Ectodermal cell (in vitro differentiated cells): ENCODE measurements at regions not wholly inside any gene's neighbourhood (a gene's known extent, or its start where the extent isn't known, plus 50 kb on each side); places are given as distances from the start of the nearest gene placed in this dataset.

ENCODE experiments used
- H3K27ac ChIP-seq: 2 replicates; pipeline ENCODE4 v1.7.0; 2013; ENCODE audit warnings: mild to moderate bottlenecking, low read depth, low read length; ENCODE audit not compliant: insufficient read depth, poor library complexity, severe bottlenecking
- H3K27me3 ChIP-seq: 2 replicates; pipeline ENCODE4 v1.7.0; 2013; ENCODE audit warnings: mild to moderate bottlenecking, low read length; ENCODE audit not compliant: insufficient read depth, control insufficient read depth, poor library complexity, severe bottlenecking
- H3K36me3 ChIP-seq: one replicate; pipeline ENCODE4 v1.7.0; 2013; ENCODE audit warnings: low read length; ENCODE audit not compliant: control insufficient read depth, insufficient read depth
- H3K4me1 ChIP-seq: one replicate; pipeline ENCODE4 v1.7.0; 2013; ENCODE audit warnings: low read length; ENCODE audit not compliant: control insufficient read depth, insufficient read depth
- H3K4me3 ChIP-seq: 2 replicates; pipeline ENCODE4 v1.7.0; 2013; ENCODE audit warnings: low read depth, low read length, control low read depth; ENCODE audit not compliant: insufficient read depth
- H3K9me3 ChIP-seq: 2 replicates; pipeline ENCODE4 v1.7.0; 2013; ENCODE audit warnings: mild to moderate bottlenecking, low read length, moderate library complexity; ENCODE audit not compliant: control insufficient read depth
- WGBS, 2 experiments: methylation state at CpG; one replicate each; pipeline ENCODE4 v1.1.7; 2013; ENCODE audit warnings: missing lambda C conversion rate in 2 of 2; 5-methylcytosine and 5-hydroxymethylcytosine counted together

- Histone ChIP-seq H3K4me3 (no peak overlapping the region), H3K27ac (no peak overlapping the region), H3K4me1 (no peaks in the 10 kb centered on the region), H3K36me3 (no peaks in the 10 kb centered on the region), H3K9me3 (no peaks in the 10 kb centered on the region), H3K27me3 (no peaks in the 10 kb centered on the region)
- 68 to 69% methylated on average over 9 of the region's 9 CpGs for WGBS, 2 experiments
These were observed 124.9 kb downstream of the CYP26A1 start for GRCh38 chr10:93198401-93199131.

GRCh38 chr10:93199191-93199751 lies 125.6 kb downstream of the CYP26A1 start:
- H3K27ac ChIP-seq: no peak overlapping the region
- H3K27me3 ChIP-seq: no peaks in the 10 kb centered on the region
- H3K36me3 ChIP-seq: no peaks in the 10 kb centered on the region
- no peak overlapping the region for H3K4me3 ChIP-seq
- no peaks in the 10 kb centered on the region for H3K9me3 ChIP-seq
- 56 to 57% methylated on average over 11 of the region's 11 CpGs for WGBS, 2 experiments
- H3K4me1 ChIP-seq: no peaks in the 10 kb centered on the region

DNA sequence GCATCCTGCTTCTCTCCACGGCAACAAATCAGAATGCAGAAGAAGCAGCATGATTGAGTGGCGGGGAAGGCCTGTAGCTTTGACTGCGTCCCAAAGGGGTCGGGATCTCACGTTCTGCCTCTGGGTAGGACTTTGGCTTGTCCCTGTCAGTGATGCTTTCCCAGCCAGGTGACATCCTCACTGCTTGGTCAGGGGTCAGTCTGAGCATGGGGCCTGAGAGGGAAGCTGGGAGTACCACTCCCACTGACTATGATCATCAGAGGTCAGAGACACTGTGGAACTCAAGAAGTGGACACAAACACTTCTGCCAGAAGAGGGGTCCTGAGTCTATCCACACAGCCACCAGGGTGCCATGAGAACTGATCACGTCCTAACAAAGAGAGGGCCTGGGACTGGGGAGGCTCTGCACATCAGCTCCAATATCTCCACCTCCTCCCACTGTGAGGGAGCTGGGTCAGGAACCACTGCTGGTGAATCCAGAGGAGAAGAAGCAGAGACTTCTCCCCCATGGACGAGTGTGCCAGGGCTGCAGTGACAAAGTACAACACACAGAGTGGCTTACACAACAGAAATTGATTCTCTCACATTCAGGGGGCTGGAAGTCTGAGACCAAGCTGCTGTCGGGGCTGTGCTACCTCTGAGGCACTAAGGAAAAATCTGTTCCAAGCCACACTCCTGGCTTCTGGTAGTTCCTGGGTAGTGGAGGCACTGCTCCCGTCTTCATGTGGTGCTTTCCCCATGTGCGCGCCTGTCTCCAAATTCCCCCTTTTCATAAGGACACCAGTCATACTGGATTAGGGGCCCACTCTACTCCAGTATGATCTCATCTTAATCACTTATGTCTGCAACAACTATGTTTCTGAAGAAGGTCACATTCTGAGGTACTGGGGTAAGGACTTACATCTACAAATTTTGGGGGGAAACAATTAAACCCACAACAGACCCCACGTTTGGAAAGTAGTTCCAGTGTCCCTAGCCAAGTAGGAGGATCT lies 131.1 kb downstream of the CYP26A1 start:
- no peaks in the 10 kb centered on the region for H3K4me1 ChIP-seq
- H3K27ac ChIP-seq: no peak overlapping the region
- 79 to 83% methylated on average over 12 of the region's 12 CpGs for WGBS, 2 experiments
- H3K9me3 ChIP-seq: no peaks in the 10 kb centered on the region
- H3K36me3 ChIP-seq: no peaks in the 10 kb centered on the region
- no peak overlapping the region for H3K4me3 ChIP-seq
- no peaks in the 10 kb centered on the region for H3K27me3 ChIP-seq

- no peaks in the 10 kb centered on the region for H3K36me3 ChIP-seq
- 64 to 73% methylated on average over 7 of the region's 7 CpGs for WGBS, 2 experiments
- no peaks in the 10 kb centered on the region for H3K4me1 ChIP-seq
- H3K27ac ChIP-seq: no peak overlapping the region
- H3K9me3 ChIP-seq: no peaks in the 10 kb centered on the region
- H3K27me3 ChIP-seq: no peaks in the 10 kb centered on the region
- H3K4me3 ChIP-seq: no peak overlapping the region
These were observed 133.0 kb downstream of the CYP26A1 start for GRCh38 chr10:93206652-93207051.

- Histone ChIP-seq H3K4me1 (no peaks in the 10 kb centered on the region), H3K9me3 (no peaks in the 10 kb centered on the region), H3K27me3 (no peaks in the 10 kb centered on the region), H3K27ac (no peak overlapping the region), H3K4me3 (no peak overlapping the region), H3K36me3 (no peaks in the 10 kb centered on the region)
- WGBS, 2 experiments: 94% methylated on average over 7 of the region's 7 CpGs
These were observed 135.2 kb downstream of the CYP26A1 start for GRCh38 chr10:93208717-93209464.

DNA sequence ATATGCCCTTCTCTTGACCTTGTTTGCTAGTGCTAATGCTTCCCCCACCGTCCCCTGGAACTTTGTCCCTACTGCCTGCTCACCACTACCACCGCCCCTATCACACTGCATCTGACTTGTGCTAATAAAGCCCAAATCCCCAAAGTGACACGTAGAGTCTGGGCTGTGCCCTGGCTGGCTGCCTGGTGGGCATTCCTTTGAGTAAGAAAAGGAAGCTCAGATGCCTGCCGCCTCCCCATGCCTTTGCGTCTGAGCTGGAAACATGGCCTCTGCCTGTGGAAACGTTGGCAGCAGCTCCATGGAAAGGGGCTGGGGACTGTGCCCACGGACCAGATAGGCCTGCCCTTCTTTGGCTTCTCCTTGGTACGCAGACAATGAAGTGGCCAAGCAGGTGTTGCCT lies 138.3 kb downstream of the CYP26A1 start:
- WGBS, 2 experiments: 86 to 87% methylated on average over 8 of the region's 8 CpGs
- Histone ChIP-seq H3K36me3 (no peaks in the 10 kb centered on the region), H3K9me3 (no peaks in the 10 kb centered on the region), H3K27me3 (no peaks in the 10 kb centered on the region), H3K27ac (no peak overlapping the region), H3K4me1 (no peaks in the 10 kb centered on the region), H3K4me3 (no peak overlapping the region)

GRCh38 chr10:93215312-93215711 lies 141.6 kb downstream of the CYP26A1 start:
- Histone ChIP-seq H3K27me3 (no peaks in the 10 kb centered on the region), H3K36me3 (no peaks in the 10 kb centered on the region), H3K4me3 (no peak overlapping the region), H3K27ac (no peak overlapping the region), H3K9me3 (no peaks in the 10 kb centered on the region), H3K4me1 (no peaks in the 10 kb centered on the region)
- WGBS, 2 experiments: 88 to 95% methylated on average over 3 of the region's 3 CpGs

- no peaks in the 10 kb centered on the region for H3K27me3 ChIP-seq
- H3K36me3 ChIP-seq: no peaks in the 10 kb centered on the region
- no peaks in the 10 kb centered on the region for H3K4me1 ChIP-seq
- no peak overlapping the region for H3K4me3 ChIP-seq
- no peaks in the 10 kb centered on the region for H3K9me3 ChIP-seq
- 92 to 94% methylated on average over 5 of the region's 5 CpGs for WGBS, 2 experiments
- H3K27ac ChIP-seq: no peak overlapping the region
These were observed 142.8 kb downstream of the CYP26A1 start for GRCh38 chr10:93216341-93216985.

DNA sequence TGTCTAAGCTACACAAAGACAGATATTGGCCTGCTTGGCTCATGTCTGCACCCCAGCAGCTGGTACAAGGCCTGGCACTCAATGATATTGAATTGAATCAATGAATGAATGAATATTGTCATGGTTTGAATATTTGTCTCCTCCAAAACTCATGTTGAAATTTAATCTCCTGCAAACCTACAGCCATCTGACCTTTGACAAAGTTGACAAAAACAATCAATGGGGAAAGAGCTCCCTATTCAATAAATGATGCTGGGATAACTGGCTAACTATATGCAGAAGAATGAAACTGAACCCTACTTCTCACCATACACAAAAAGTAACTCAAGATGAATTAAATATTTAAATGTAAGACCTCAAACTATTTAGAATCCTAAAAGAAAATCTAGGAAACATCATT lies 144.7 kb downstream of the CYP26A1 start:
- H3K9me3 ChIP-seq: no peaks in the 10 kb centered on the region
- H3K4me3 ChIP-seq: no peak overlapping the region
- H3K4me1 ChIP-seq: no peaks in the 10 kb centered on the region
- H3K27ac ChIP-seq: no peak overlapping the region
- no peaks in the 10 kb centered on the region for H3K27me3 ChIP-seq
- no peaks in the 10 kb centered on the region for H3K36me3 ChIP-seq
